MM.1S (cell line): ENCODE measurements at regions not wholly inside any gene's neighbourhood (a gene's known extent, or its start where the extent isn't known, plus 50 kb on each side); places are given as distances from the start of the nearest gene placed in this dataset.
"Not testable (repeated sequence)": the region's sequence is repeated elsewhere in the genome, so short reads cannot be mapped to it uniquely, and the experiment has no call there.

Experiments used
- DNase-seq: peaks from one replicate; pipeline ENCODE4 v3.0.0-alpha.2; 2015
- H2AFZ ChIP-seq: fragments of 300-600 bp; sonication (generic); 2 replicates; pipeline ENCODE4 v1.6.0; 2016; ENCODE audit warnings: antibody characterized with exemption, low read length
- H3F3A ChIP-seq: fragments of 300-600 bp; sonication (generic); 2 replicates; pipeline ENCODE4 v1.6.1; 2016; ENCODE audit warnings: mild to moderate bottlenecking, antibody characterized with exemption, low read length, moderate library complexity, mixed read lengths; ENCODE audit not compliant: insufficient read depth
- H3K27ac ChIP-seq: fragments of 300-600 bp; sonication (generic); 2 replicates; pipeline ENCODE4 v1.5.1; 2016; ENCODE audit warnings: mild to moderate bottlenecking, low read length
- H3K27me3 ChIP-seq: fragments of 300-600 bp; sonication (generic); replicated peaks from 2 replicates; pipeline ENCODE4 v1.6.0; 2016; ENCODE audit warnings: low read length; ENCODE audit not compliant: insufficient read depth
- H3K36me3 ChIP-seq: fragments of 300-600 bp; sonication (generic); replicated peaks from 2 replicates; pipeline ENCODE4 v1.6.1; 2016; ENCODE audit warnings: mild to moderate bottlenecking, low read length, mixed read lengths; ENCODE audit not compliant: insufficient read depth
- H3K4me1 ChIP-seq: fragments of 300-600 bp; sonication (generic); 2 replicates; pipeline ENCODE4 v1.6.1; 2016; ENCODE audit warnings: low read length, mixed read lengths
- H3K4me2 ChIP-seq: fragments of 300-600 bp; sonication (generic); 2 replicates; pipeline ENCODE4 v1.6.0; 2016; ENCODE audit warnings: low read depth, low read length
- H3K4me3 ChIP-seq: fragments of 300-600 bp; sonication (generic); 2 replicates; pipeline ENCODE4 v1.5.1; 2016; ENCODE audit warnings: low read length, mixed read lengths
- H3K79me2 ChIP-seq: fragments of 300-600 bp; sonication (generic); 2 replicates; pipeline ENCODE4 v1.6.1; 2016; ENCODE audit warnings: mixed run types, low read length, mixed read lengths
- H3K9ac ChIP-seq: fragments of 300-600 bp; sonication (generic); 2 replicates; pipeline ENCODE4 v1.6.1; 2016; ENCODE audit warnings: low read length, mixed read lengths
- H3K9me2 ChIP-seq: fragments of 300-600 bp; sonication (generic); replicated peaks from 2 replicates; pipeline ENCODE4 v1.6.1; 2016; ENCODE audit warnings: mild to moderate bottlenecking, low read length, mixed read lengths; ENCODE audit not compliant: insufficient read depth
- H3K9me3 ChIP-seq: fragments of 300-600 bp; sonication (generic); replicated peaks from 2 replicates; pipeline ENCODE4 v1.6.1; 2016; ENCODE audit warnings: mild to moderate bottlenecking, low read length, mixed read lengths; ENCODE audit not compliant: insufficient read depth
- H4K20me1 ChIP-seq: fragments of 300-600 bp; sonication (generic); 2 replicates; pipeline ENCODE4 v1.6.1; 2016; ENCODE audit warnings: mild to moderate bottlenecking, low read length, moderate library complexity, mixed read lengths; ENCODE audit not compliant: insufficient read depth
- EZH2 ChIP-seq: fragments of 300-600 bp; sonication (generic); optimal IDR thresholded peaks from 2 replicates; pipeline ENCODE3; 2017; ENCODE audit warnings: low read depth, mild to moderate bottlenecking, antibody characterized with exemption, low read length, mixed read lengths
- EZH2phosphoT487 ChIP-seq: fragments of 300-600 bp; sonication (generic); IDR thresholded peaks from 2 replicates; pipeline ENCODE4 v1.6.1; 2018; ENCODE audit warnings: antibody characterized with exemption, low read length
- TF ChIP-seq, protein P1 (sequence below): fragments of 300-600 bp; sonication (generic); IDR thresholded peaks from 2 replicates; pipeline ENCODE4 v1.5.1; 2016; ENCODE audit warnings: antibody characterized with exemption, low read length, mixed read lengths

DNA sequence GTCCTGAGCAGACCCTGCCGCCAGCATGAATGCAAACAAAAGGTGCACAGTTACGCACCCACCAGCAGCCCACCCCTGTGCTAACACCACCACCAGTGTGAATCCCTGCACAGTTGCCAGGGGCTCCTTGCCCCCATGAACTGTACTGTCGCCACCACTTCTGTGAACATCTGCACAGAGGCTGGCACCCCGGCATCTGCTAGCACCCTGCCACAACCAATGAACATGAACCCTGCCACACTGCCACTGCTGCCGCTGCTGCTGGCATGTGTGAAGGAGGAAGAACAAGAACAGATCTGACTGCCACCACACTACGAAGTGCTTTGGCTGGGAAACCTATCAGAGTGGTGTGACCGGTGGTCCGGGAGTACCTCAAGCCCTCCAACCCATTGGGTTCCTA is 261.3 kb downstream of the PARM1 start:
- H2AFZ ChIP-seq: no peak overlapping the region
- H3K27me3 ChIP-seq: no peaks in the 10 kb centered on the region
- no peak overlapping the region for H3K4me2 ChIP-seq
- no peak overlapping the region for H3K9ac ChIP-seq
- H3K4me3 ChIP-seq: no peak overlapping the region
- no peaks in the 10 kb centered on the region for H3K79me2 ChIP-seq
- no peaks in the 10 kb centered on the region for H3K9me2 ChIP-seq
- no peak overlapping the region for H3K27ac ChIP-seq
- H4K20me1 ChIP-seq: no peaks in the 10 kb centered on the region
- no peaks in the 10 kb centered on the region for H3K36me3 ChIP-seq
- no peak for DNase-seq
- H3K4me1 ChIP-seq: no peaks in the 10 kb centered on the region
- H3K9me3 ChIP-seq: no peaks in the 10 kb centered on the region
- TF ChIP-seq EZH2: no peak
- TF ChIP-seq, protein P1, sequence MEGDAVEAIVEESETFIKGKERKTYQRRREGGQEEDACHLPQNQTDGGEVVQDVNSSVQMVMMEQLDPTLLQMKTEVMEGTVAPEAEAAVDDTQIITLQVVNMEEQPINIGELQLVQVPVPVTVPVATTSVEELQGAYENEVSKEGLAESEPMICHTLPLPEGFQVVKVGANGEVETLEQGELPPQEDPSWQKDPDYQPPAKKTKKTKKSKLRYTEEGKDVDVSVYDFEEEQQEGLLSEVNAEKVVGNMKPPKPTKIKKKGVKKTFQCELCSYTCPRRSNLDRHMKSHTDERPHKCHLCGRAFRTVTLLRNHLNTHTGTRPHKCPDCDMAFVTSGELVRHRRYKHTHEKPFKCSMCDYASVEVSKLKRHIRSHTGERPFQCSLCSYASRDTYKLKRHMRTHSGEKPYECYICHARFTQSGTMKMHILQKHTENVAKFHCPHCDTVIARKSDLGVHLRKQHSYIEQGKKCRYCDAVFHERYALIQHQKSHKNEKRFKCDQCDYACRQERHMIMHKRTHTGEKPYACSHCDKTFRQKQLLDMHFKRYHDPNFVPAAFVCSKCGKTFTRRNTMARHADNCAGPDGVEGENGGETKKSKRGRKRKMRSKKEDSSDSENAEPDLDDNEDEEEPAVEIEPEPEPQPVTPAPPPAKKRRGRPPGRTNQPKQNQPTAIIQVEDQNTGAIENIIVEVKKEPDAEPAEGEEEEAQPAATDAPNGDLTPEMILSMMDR: no peak
- no peak for TF ChIP-seq EZH2phosphoT487
- no peaks in the 10 kb centered on the region for H3F3A ChIP-seq

DNA sequence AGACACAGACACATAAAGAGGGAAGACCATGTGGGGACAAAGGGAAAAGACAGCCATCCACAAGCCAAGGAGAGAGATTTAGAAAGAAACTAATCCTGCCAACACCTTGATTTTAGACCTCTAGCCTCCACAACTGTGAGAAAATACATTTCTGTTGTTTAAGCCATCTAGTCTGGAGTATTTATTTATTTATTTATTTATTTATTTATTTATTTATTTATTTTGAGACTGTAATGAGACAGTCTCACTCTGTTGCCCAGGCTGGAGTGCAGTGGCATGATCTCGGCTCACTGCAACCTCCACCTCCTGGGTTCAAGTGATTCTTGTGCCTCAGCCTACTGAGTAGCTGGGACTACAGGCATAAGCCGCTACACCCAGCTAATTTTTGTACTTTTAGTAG is 259.3 kb downstream of the PARM1 start:
- H3K27ac ChIP-seq, H3K79me2 ChIP-seq, H3K36me3 ChIP-seq, H3F3A ChIP-seq, H3K9me3 ChIP-seq, H3K9me2 ChIP-seq, H4K20me1 ChIP-seq, DNase-seq, H3K4me1 ChIP-seq, H3K9ac ChIP-seq, H3K4me2 ChIP-seq, H3K4me3 ChIP-seq, H2AFZ ChIP-seq, H3K27me3 ChIP-seq: not testable (repeated sequence)

DNA sequence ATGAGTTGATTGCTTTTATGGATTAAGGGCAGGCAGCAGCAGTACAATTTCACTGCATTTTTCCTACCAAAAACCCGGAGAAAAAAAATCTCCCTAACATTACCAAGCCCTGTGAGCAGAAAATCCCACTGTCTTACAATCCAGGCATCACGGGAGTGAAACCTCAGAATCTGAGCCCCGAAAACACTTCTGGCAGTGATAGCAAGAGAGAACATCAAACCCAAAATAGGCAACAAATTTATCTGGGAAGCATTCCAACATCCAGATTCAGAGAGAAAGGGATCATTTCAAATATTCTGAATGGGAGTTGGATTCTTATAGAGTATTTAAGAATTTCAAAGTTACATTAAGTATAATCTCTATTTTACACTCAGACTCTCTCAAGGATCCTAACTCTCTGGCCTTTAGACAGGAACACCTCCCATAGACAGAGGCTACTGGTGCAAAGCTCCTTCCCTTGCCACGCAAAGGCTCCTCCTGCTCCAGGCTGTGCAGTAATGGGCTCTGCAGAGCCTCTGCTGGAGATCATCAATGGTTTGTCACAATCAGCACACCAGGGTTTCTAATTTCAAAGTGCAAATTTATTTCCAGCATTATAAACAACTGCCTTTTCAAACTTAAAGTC is 256.9 kb downstream of the PARM1 start:
- no peaks in the 10 kb centered on the region for H3K27me3 ChIP-seq
- H4K20me1 ChIP-seq: no peaks in the 10 kb centered on the region
- no peak overlapping the region for H3K27ac ChIP-seq
- no peaks in the 10 kb centered on the region for H3K9me2 ChIP-seq
- H3K4me2 ChIP-seq: no peak overlapping the region
- no peak for DNase-seq
- no peak overlapping the region for H3K9ac ChIP-seq
- no peaks in the 10 kb centered on the region for H3K9me3 ChIP-seq
- H2AFZ ChIP-seq: no peak overlapping the region
- H3K79me2 ChIP-seq: no peaks in the 10 kb centered on the region
- H3K4me3 ChIP-seq: no peak overlapping the region
- no peaks in the 10 kb centered on the region for H3K36me3 ChIP-seq
- no peaks in the 10 kb centered on the region for H3K4me1 ChIP-seq
- H3F3A ChIP-seq: no peaks in the 10 kb centered on the region
- TF ChIP-seq EZH2: no peak
- no peak for TF ChIP-seq EZH2phosphoT487
- TF ChIP-seq, protein P1: no peak
